SH-SY5Y (cell line): ENCODE measurements at regions not wholly inside any gene's neighbourhood (a gene's known extent, or its start where the extent isn't known, plus 50 kb on each side); places are given as distances from the start of the nearest gene placed in this dataset.

ENCODE experiments used
- GATA2 ChIP-seq: IDR thresholded peaks from 2 replicates; pipeline ENCODE4 v1.6.1; 2011; ENCODE audit warnings: mild to moderate bottlenecking, low read depth, low read length
- GATA3 ChIP-seq: IDR thresholded peaks from 2 replicates; pipeline ENCODE4 v1.6.1; 2011; ENCODE audit warnings: low read depth, mild to moderate bottlenecking, low read length, moderate library complexity

DNA sequence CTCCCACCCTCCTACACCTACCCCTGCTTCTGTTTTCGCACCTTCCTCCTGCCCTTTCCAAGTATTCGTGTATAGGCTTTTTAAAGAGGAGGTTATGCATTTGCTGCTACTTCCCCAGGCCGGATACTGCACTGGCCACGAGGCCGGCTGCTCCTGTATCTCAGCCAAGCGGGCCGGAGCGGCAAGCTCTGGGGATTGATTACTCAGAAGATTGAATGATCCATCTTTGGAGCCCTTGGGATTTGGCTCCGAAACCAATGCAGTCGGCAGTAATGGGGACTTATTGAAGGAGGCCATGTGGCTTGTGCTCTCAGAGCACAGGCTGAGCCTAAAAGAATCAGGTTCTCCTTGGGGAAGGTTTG is 405.3 kb downstream of the TLE4 start:
- TF ChIP-seq GATA2: no peak
- no peak for TF ChIP-seq GATA3
